ENCODE measurements at regions not wholly inside any gene's neighbourhood (a gene's known extent, or its start where the extent isn't known, plus 50 kb on each side); places are given as distances from the start of the nearest gene placed in this dataset.

GRCh38 chr5:133905424-133905823, 63.0 kb downstream of the C5orf15 start (continued):
- TF ChIP-seq, protein P1, sequence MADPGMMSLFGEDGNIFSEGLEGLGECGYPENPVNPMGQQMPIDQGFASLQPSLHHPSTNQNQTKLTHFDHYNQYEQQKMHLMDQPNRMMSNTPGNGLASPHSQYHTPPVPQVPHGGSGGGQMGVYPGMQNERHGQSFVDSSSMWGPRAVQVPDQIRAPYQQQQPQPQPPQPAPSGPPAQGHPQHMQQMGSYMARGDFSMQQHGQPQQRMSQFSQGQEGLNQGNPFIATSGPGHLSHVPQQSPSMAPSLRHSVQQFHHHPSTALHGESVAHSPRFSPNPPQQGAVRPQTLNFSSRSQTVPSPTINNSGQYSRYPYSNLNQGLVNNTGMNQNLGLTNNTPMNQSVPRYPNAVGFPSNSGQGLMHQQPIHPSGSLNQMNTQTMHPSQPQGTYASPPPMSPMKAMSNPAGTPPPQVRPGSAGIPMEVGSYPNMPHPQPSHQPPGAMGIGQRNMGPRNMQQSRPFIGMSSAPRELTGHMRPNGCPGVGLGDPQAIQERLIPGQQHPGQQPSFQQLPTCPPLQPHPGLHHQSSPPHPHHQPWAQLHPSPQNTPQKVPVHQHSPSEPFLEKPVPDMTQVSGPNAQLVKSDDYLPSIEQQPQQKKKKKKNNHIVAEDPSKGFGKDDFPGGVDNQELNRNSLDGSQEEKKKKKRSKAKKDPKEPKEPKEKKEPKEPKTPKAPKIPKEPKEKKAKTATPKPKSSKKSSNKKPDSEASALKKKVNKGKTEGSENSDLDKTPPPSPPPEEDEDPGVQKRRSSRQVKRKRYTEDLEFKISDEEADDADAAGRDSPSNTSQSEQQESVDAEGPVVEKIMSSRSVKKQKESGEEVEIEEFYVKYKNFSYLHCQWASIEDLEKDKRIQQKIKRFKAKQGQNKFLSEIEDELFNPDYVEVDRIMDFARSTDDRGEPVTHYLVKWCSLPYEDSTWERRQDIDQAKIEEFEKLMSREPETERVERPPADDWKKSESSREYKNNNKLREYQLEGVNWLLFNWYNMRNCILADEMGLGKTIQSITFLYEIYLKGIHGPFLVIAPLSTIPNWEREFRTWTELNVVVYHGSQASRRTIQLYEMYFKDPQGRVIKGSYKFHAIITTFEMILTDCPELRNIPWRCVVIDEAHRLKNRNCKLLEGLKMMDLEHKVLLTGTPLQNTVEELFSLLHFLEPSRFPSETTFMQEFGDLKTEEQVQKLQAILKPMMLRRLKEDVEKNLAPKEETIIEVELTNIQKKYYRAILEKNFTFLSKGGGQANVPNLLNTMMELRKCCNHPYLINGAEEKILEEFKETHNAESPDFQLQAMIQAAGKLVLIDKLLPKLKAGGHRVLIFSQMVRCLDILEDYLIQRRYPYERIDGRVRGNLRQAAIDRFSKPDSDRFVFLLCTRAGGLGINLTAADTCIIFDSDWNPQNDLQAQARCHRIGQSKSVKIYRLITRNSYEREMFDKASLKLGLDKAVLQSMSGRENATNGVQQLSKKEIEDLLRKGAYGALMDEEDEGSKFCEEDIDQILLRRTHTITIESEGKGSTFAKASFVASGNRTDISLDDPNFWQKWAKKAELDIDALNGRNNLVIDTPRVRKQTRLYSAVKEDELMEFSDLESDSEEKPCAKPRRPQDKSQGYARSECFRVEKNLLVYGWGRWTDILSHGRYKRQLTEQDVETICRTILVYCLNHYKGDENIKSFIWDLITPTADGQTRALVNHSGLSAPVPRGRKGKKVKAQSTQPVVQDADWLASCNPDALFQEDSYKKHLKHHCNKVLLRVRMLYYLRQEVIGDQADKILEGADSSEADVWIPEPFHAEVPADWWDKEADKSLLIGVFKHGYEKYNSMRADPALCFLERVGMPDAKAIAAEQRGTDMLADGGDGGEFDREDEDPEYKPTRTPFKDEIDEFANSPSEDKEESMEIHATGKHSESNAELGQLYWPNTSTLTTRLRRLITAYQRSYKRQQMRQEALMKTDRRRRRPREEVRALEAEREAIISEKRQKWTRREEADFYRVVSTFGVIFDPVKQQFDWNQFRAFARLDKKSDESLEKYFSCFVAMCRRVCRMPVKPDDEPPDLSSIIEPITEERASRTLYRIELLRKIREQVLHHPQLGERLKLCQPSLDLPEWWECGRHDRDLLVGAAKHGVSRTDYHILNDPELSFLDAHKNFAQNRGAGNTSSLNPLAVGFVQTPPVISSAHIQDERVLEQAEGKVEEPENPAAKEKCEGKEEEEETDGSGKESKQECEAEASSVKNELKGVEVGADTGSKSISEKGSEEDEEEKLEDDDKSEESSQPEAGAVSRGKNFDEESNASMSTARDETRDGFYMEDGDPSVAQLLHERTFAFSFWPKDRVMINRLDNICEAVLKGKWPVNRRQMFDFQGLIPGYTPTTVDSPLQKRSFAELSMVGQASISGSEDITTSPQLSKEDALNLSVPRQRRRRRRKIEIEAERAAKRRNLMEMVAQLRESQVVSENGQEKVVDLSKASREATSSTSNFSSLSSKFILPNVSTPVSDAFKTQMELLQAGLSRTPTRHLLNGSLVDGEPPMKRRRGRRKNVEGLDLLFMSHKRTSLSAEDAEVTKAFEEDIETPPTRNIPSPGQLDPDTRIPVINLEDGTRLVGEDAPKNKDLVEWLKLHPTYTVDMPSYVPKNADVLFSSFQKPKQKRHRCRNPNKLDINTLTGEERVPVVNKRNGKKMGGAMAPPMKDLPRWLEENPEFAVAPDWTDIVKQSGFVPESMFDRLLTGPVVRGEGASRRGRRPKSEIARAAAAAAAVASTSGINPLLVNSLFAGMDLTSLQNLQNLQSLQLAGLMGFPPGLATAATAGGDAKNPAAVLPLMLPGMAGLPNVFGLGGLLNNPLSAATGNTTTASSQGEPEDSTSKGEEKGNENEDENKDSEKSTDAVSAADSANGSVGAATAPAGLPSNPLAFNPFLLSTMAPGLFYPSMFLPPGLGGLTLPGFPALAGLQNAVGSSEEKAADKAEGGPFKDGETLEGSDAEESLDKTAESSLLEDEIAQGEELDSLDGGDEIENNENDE (IDR thresholded peaks at IDR 0.05; ENCODE audit: insufficient replicate concordance, low read length), result no peak
